ENCODE measurements at regions not wholly inside any gene's neighbourhood (a gene's known extent, or its start where the extent isn't known, plus 50 kb on each side); places are given as distances from the start of the nearest gene placed in this dataset.

GRCh38 chr10:3012223-3012622, 55.1 kb upstream of the PFKP start:
- TF ChIP-seq CREB1 (CRISPR knock-in tag; IDR thresholded peaks at IDR 0.05): no peak
- no peak for TF ChIP-seq AFF4 (CRISPR knock-in tag; IDR thresholded peaks at IDR 0.05; ENCODE audit: borderline replicate concordance)
- no peak for TF ChIP-seq STAT6 (CRISPR knock-in tag; conservative IDR thresholded peaks at IDR 0.05; ENCODE audit: low read depth)
- TF ChIP-seq USF2 (CRISPR knock-in tag; IDR thresholded peaks at IDR 0.05): no peak
- no peak for TF ChIP-seq NFE2L1 (CRISPR knock-in tag; IDR thresholded peaks at IDR 0.05)
- TF ChIP-seq KAT7 (CRISPR knock-in tag; IDR thresholded peaks at IDR 0.05; ENCODE audit: borderline replicate concordance): no peak
- TF ChIP-seq E2F4 (CRISPR knock-in tag; IDR thresholded peaks at IDR 0.05; ENCODE audit: borderline replicate concordance, low read depth): no peak
- TF ChIP-seq ELF4 (CRISPR knock-in tag; IDR thresholded peaks at IDR 0.05; ENCODE audit: low read depth): no peak
